Lower leg skin (tissue), 3 donors: ENCODE measurements at regions not wholly inside any gene's neighbourhood (a gene's known extent, or its start where the extent isn't known, plus 50 kb on each side); places are given as distances from the start of the nearest gene placed in this dataset.

ENCODE experiments used
- CTCF ChIP-seq, 3 donors: fragments of 450-650 bp; IDR thresholded peaks; one replicate each; pipeline ENCODE4 v1.5.1; 2016; ENCODE audit warnings: antibody characterized with exemption in 3 of 3, mild to moderate bottlenecking in 3 of 3, moderate library complexity in 2 of 3
- POLR2A ChIP-seq, 2 donors: fragments of 450-650 bp; IDR thresholded peaks; one replicate each; pipeline ENCODE4 v1.6.1; 2016 to 2017; ENCODE audit warnings: antibody characterized with exemption in 2 of 2, mild to moderate bottlenecking in 1 of 2, moderate library complexity in 1 of 2

- TF ChIP-seq CTCF (IDR thresholded peaks at IDR 0.05), result no peak
- no peak for TF ChIP-seq POLR2A (IDR thresholded peaks at IDR 0.05)
Observed at GRCh38 chr15:67947254-67948039, 106.7 kb upstream of the PIAS1 start.
